ENCODE measurements at regions not wholly inside any gene's neighbourhood (a gene's known extent, or its start where the extent isn't known, plus 50 kb on each side); places are given as distances from the start of the nearest gene placed in this dataset.
A peak's percentile ranks its signal among the peaks of the same experiment; 100 is the strongest.

GRCh38 chr3:44100298-44100695 is 141.4 kb upstream of the TOPAZ1 start:
- no peak for DNase-seq

- no peak for DNase-seq
These were observed 137.6 kb upstream of the TOPAZ1 start for GRCh38 chr3:44104043-44104442.

GRCh38 chr3:44104668-44105321 is 136.9 kb upstream of the TOPAZ1 start:
- DNase-seq: no peak

GRCh38 chr3:44105571-44105970 is 136.1 kb upstream of the TOPAZ1 start:
- no peak for DNase-seq

GRCh38 chr3:44106756-44107155 is 134.9 kb upstream of the TOPAZ1 start:
- DNase-seq: no peak

GRCh38 chr3:44108481-44108880 is 133.2 kb upstream of the TOPAZ1 start:
- DNase-seq: no peak

GRCh38 chr3:44109771-44110361 is 131.8 kb upstream of the TOPAZ1 start:
- DNase-seq: no peak

- DNase-seq: no peak
These were observed 131.0 kb upstream of the TOPAZ1 start for GRCh38 chr3:44110648-44111047.

- no peak for DNase-seq
These were observed 130.2 kb upstream of the TOPAZ1 start for GRCh38 chr3:44111482-44111881.

GRCh38 chr3:44114142-44114541 is 127.5 kb upstream of the TOPAZ1 start:
- DNase-seq: peak; percentile 17

GRCh38 chr3:44117239-44117638 is 124.4 kb upstream of the TOPAZ1 start:
- no peak for DNase-seq

GRCh38 chr3:44117736-44118135 is 124.0 kb upstream of the TOPAZ1 start:
- no peak for DNase-seq

GRCh38 chr3:44120721-44121582 is 120.7 kb upstream of the TOPAZ1 start:
- DNase-seq: no peak

- DNase-seq: no peak
These were observed 116.4 kb upstream of the TOPAZ1 start for GRCh38 chr3:44125246-44125645.

GRCh38 chr3:44125882-44126281 is 115.8 kb upstream of the TOPAZ1 start:
- no peak for DNase-seq

GRCh38 chr3:44128057-44128775 is 113.5 kb upstream of the TOPAZ1 start:
- DNase-seq: no peak

- no peak for DNase-seq
These were observed 111.4 kb upstream of the TOPAZ1 start for GRCh38 chr3:44130249-44130648.

GRCh38 chr3:44132061-44132460 is 109.6 kb upstream of the TOPAZ1 start:
- no peak for DNase-seq

- DNase-seq: no peak
These were observed 109.1 kb upstream of the TOPAZ1 start for GRCh38 chr3:44132593-44132992.

- DNase-seq: no peak
These were observed 105.3 kb upstream of the TOPAZ1 start for GRCh38 chr3:44136421-44136820.

GRCh38 chr3:44146073-44146472 is 95.6 kb upstream of the TOPAZ1 start:
- no peak for DNase-seq

- no peak for DNase-seq
These were observed 81.9 kb upstream of the TOPAZ1 start for GRCh38 chr3:44159696-44160300.

GRCh38 chr3:44160818-44161217 is 80.9 kb upstream of the TOPAZ1 start:
- no peak for DNase-seq

All from activated T-cell treated with anti-CD3 and anti-CD28 coated beads for 4 hours (primary cell).